ENCODE measurements at regions not wholly inside any gene's neighbourhood (a gene's known extent, or its start where the extent isn't known, plus 50 kb on each side); places are given as distances from the start of the nearest gene placed in this dataset.
"Not testable (repeated sequence)": the region's sequence is repeated elsewhere in the genome, so short reads cannot be mapped to it uniquely, and the experiment has no call there.

DNA sequence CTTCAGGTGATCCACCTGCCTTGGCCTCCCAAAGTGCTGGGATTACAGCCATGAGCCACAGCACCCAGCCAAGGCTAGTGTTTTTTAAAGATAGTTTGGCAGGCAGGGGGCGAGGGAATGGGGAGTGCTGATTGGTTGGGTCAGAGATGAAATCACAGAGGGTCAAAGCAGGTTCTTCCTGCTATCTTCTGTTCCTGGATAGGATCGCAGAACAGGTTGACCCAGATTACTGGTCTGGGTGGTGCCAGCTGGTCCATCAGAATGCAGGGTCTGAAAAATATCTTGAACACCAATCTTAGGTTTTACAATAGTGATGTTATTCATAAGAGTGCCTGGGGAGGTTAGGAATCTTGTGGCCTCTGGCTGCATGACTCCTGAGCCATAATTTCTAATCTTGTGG is 272.2 kb downstream of the CD83 start:
- TF ChIP-seq, protein P1, sequence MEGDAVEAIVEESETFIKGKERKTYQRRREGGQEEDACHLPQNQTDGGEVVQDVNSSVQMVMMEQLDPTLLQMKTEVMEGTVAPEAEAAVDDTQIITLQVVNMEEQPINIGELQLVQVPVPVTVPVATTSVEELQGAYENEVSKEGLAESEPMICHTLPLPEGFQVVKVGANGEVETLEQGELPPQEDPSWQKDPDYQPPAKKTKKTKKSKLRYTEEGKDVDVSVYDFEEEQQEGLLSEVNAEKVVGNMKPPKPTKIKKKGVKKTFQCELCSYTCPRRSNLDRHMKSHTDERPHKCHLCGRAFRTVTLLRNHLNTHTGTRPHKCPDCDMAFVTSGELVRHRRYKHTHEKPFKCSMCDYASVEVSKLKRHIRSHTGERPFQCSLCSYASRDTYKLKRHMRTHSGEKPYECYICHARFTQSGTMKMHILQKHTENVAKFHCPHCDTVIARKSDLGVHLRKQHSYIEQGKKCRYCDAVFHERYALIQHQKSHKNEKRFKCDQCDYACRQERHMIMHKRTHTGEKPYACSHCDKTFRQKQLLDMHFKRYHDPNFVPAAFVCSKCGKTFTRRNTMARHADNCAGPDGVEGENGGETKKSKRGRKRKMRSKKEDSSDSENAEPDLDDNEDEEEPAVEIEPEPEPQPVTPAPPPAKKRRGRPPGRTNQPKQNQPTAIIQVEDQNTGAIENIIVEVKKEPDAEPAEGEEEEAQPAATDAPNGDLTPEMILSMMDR (IDR thresholded peaks at IDR 0.05) = not testable (repeated sequence)
- not testable (repeated sequence) for TF ChIP-seq POLR2AphosphoS5 (IDR thresholded peaks at IDR 0.05); POLR2A (IDR thresholded peaks at IDR 0.05; ENCODE audit: low read depth)
